ENCODE measurements at regions not wholly inside any gene's neighbourhood (a gene's known extent, or its start where the extent isn't known, plus 50 kb on each side); places are given as distances from the start of the nearest gene placed in this dataset.

DNA sequence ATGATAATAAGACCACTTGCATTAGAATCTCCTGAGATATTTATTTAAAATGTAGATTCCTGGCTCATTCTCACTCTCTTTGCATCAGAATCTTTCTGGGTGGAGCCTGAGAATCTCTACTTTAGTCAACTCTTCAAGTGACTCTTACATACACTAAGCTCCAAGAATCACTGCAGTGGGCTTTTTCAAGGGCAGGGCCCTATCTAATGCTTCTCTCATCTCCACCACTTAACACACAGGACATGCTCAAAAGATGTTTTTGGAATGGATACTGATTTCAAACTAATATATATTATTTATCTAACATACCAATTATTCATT, 68.9 kb upstream of the GAP43 start:
- TF ChIP-seq CTCF (conservative IDR thresholded peaks at IDR 0.05; ENCODE audit: low read depth, low read length): no peak
- no peak overlapping the region for H3K4me3 ChIP-seq (ENCODE audit: low read length)
- DNase-seq (ENCODE audit: low read depth): no peak

- no peak for DNase-seq (ENCODE audit: low read depth)
- TF ChIP-seq CTCF (conservative IDR thresholded peaks at IDR 0.05; ENCODE audit: low read depth, low read length): no peak
- H3K4me3 ChIP-seq (ENCODE audit: low read length): no peak overlapping the region
Observed at GRCh38 chr3:115562636-115563267, 60.6 kb upstream of the GAP43 start.

DNA sequence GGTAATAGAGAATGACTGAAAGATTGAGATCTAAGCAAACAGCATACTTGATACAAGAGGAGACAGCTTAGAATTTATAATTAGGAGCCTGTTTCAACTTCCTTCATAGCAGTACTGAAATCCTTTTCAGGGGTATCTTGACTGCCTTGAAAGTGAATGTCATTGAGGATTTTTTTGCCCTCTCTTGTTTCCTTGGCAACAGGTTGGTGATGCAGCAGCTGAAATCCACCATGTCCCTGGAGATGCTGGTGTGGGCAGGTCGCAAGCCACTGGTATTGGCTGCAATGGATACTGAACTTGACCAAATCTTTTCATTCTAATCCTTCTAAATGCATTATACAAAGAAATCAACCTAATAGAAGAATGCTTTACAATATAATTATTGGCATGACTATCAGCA, 59.3 kb upstream of the GAP43 start:
- no peak for DNase-seq (ENCODE audit: low read depth)
- no peak overlapping the region for H3K4me3 ChIP-seq (ENCODE audit: low read length)
- no peak for TF ChIP-seq CTCF (conservative IDR thresholded peaks at IDR 0.05; ENCODE audit: low read depth, low read length)

DNA sequence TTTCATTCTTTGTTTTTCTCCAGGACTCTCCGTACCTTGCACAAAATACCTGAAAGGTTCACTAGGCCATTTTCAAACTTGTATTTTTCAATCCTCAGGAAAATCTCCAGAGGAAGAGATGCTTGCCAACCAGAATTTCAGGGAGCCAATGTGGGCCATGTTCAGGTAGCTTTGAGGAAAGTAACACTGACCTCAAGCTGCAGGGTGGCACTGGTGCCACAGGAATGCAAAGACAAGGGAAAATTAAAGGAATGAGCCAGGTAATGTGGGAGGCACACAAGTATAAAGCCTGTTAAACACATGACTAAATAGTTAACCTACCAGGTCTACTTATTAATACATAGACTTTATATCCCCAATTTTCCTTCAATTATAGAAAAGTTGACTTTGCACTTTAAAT, 51.9 kb upstream of the GAP43 start:
- no peak overlapping the region for H3K4me3 ChIP-seq (ENCODE audit: low read length)
- DNase-seq (ENCODE audit: low read depth): no peak
- no peak for TF ChIP-seq CTCF (conservative IDR thresholded peaks at IDR 0.05; ENCODE audit: low read depth, low read length)
